BJ (cell line): ENCODE measurements at regions not wholly inside any gene's neighbourhood (a gene's known extent, or its start where the extent isn't known, plus 50 kb on each side); places are given as distances from the start of the nearest gene placed in this dataset.

Experiments
- CTCF ChIA-PET: fragments of 350-600 bp; formaldehyde crosslinking; extraction: SDS; loops from one replicate; lab custom pipeline; 2021; ENCODE audit warnings: antibody characterized with exemption, inconsistent platforms; lab: Yijun Ruan, JAX
- POLR2A ChIA-PET: fragments of 300-600 bp; sonication (Branson Sonifier 250); formaldehyde crosslinking; extraction: SDS; loops from one replicate; lab custom pipeline; 2021; ENCODE audit warnings: antibody characterized with exemption; lab: Charles Lee
- DNase-seq: peaks from one replicate; pipeline ENCODE4 v3.0.0-alpha.2; 2011; ENCODE audit warnings: low read depth
- H3K27me3 ChIP-seq: 2 replicates; pipeline ENCODE4 v1.6.0; 2011; ENCODE audit warnings: low read length; ENCODE audit not compliant: control insufficient read depth, insufficient read depth
- H3K36me3 ChIP-seq: 2 replicates; pipeline ENCODE4 v1.5.1; 2011; ENCODE audit warnings: low read length; ENCODE audit not compliant: control insufficient read depth, insufficient read depth
- H3K4me3 ChIP-seq: 2 replicates; pipeline ENCODE4 v1.5.1; 2011; ENCODE audit warnings: low read depth, mild to moderate bottlenecking, control low read depth, low read length
- CTCF ChIP-seq: IDR thresholded peaks from 2 replicates; pipeline ENCODE4 v1.5.1; 2011; ENCODE audit warnings: low read depth, mild to moderate bottlenecking, control low read depth, inconsistent platforms, low read length, moderate library complexity; ENCODE audit not compliant: insufficient read depth

- Histone ChIP-seq H3K36me3 (no peaks in the 10 kb centered on the region), H3K27me3 (no peaks in the 10 kb centered on the region), H3K4me3 (no peak overlapping the region)
- POLR2A ChIA-PET, result no interaction called here
- DNase-seq, result no peak
- no peak for TF ChIP-seq CTCF
- CTCF ChIA-PET, result interaction anchor here (0.8 kb wide), 1 partner anchor 20 kb away, joined by 3 read pairs; no protein-coding TSS in a partner anchor
These were observed 894.3 kb downstream of the DIPK2A start for GRCh38 chr3:144865948-144866347.

GRCh38 chr3:144866476-144866875 is 894.9 kb downstream of the DIPK2A start:
- no peak for TF ChIP-seq CTCF
- no peaks in the 10 kb centered on the region for H3K27me3 ChIP-seq
- ChIA-PET CTCF (no interaction called here), POLR2A (no interaction called here)
- H3K36me3 ChIP-seq, result no peaks in the 10 kb centered on the region
- peak; percentile 29 for DNase-seq
- no peak overlapping the region for H3K4me3 ChIP-seq

GRCh38 chr3:144868506-144868905 is 896.9 kb downstream of the DIPK2A start:
- H3K36me3 ChIP-seq, result no peaks in the 10 kb centered on the region
- no peak for TF ChIP-seq CTCF
- no peak overlapping the region for H3K4me3 ChIP-seq
- H3K27me3 ChIP-seq, result no peaks in the 10 kb centered on the region
- ChIA-PET CTCF (no interaction called here), POLR2A (no interaction called here)
- DNase-seq, result no peak

GRCh38 chr3:144873066-144873465 is 901.4 kb downstream of the DIPK2A start:
- ChIA-PET POLR2A (no interaction called here), CTCF (no interaction called here)
- Histone ChIP-seq H3K36me3 (no peaks in the 10 kb centered on the region), H3K27me3 (no peaks in the 10 kb centered on the region), H3K4me3 (no peak overlapping the region)
- no peak for DNase-seq
- TF ChIP-seq CTCF, result no peak

- Histone ChIP-seq H3K4me3 (no peak overlapping the region), H3K27me3 (no peaks in the 10 kb centered on the region), H3K36me3 (no peaks in the 10 kb centered on the region)
- TF ChIP-seq CTCF, result no peak
- peak; percentile 47 for DNase-seq
- CTCF ChIA-PET, result no interaction called here
- POLR2A ChIA-PET, result interaction anchor here (0.6 kb wide), 1 partner anchor 1041 kb away, joined by 3 read pairs; no protein-coding TSS in a partner anchor
These were observed 903.6 kb downstream of the DIPK2A start for GRCh38 chr3:144875211-144875610.
